H1 (cell line): ENCODE measurements at regions not wholly inside any gene's neighbourhood (a gene's known extent, or its start where the extent isn't known, plus 50 kb on each side); places are given as distances from the start of the nearest gene placed in this dataset.

ENCODE experiments used
- EP300 ChIP-seq, 2 experiments: IDR thresholded peaks; 1 replicate in 1 of 2; 2 replicates in 1 of 2; pipeline ENCODE4 v1.6.1; 2011 to 2012; ENCODE audit warnings: low read depth in 2 of 2, low read length in 2 of 2, mild to moderate bottlenecking in 2 of 2, borderline replicate concordance in 1 of 2, inconsistent platforms in 1 of 2, moderate library complexity in 1 of 2
- KDM5A ChIP-seq: fragments of 200-600 bp; IDR thresholded peaks from 2 replicates; pipeline ENCODE4 v1.7.1; 2012; ENCODE audit warnings: mild to moderate bottlenecking, low read length, inconsistent platforms, mixed read lengths
- SP1 ChIP-seq: IDR thresholded peaks from 2 replicates; pipeline ENCODE4 v1.6.1; 2011; ENCODE audit warnings: low read depth, low read length
- TBP ChIP-seq: IDR thresholded peaks from 2 replicates; pipeline ENCODE4 v1.6.1; 2011; ENCODE audit warnings: low read depth, low read length, improper control_type of control experiment

DNA sequence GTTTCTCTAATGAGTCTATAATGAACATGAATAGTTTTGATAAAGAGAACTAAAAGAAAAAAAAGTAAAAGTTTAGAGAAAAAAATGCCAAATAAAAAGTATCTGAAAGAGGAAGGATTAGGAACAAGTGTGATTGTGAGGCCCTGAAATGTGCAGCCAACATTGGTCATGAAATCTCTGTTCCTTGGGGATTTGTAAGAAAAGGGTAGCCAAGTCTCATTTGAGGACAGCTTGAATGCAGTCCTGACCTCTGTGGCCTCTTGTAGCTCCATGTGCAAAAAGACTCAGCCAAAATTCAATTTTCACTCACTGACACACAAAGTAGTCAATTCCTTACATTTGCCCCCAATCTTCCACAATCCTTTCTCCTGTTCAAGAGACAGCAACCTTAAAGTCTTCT lies 167.9 kb downstream of the KLF12 start (continued):
- TF ChIP-seq KDM5A (no peak), TBP (no peak), SP1 (no peak), EP300 (IDR thresholded peaks at IDR 0.05; ENCODE audit: borderline replicate concordance in 1 of 2, low read depth in 2 of 2, low read length in 2 of 2) (no peak)
